ENCODE measurements at regions not wholly inside any gene's neighbourhood (a gene's known extent, or its start where the extent isn't known, plus 50 kb on each side); places are given as distances from the start of the nearest gene placed in this dataset.

GRCh38 chr4:144580430-144580829 lies 65.5 kb upstream of the HHIP start:
- H3K27ac Mint-ChIP-seq = no peak overlapping the region
- ATAC-seq (no peak), DNase-seq (ENCODE audit: low spot score in 2 of 2) (no peak)
- H3K36me3 Mint-ChIP-seq = no peaks in the 10 kb centered on the region
- H3K4me3 Mint-ChIP-seq = no peak overlapping the region
- no peaks in the 10 kb centered on the region for H3K4me1 Mint-ChIP-seq
- peaks cover 4% of the 10 kb centered on the region for H3K9me3 Mint-ChIP-seq

- H3K27ac Mint-ChIP-seq = no peak overlapping the region
- H3K4me1 Mint-ChIP-seq = no peaks in the 10 kb centered on the region
- DNase-seq (ENCODE audit: low spot score in 2 of 2) (no peak), ATAC-seq (no peak)
- H3K4me3 Mint-ChIP-seq = no peak overlapping the region
- no peaks in the 10 kb centered on the region for H3K36me3 Mint-ChIP-seq
- peaks cover 8% of the 10 kb centered on the region for H3K9me3 Mint-ChIP-seq
These were observed 63.7 kb upstream of the HHIP start for GRCh38 chr4:144582105-144582850.

- DNase-seq (ENCODE audit: low spot score in 2 of 2) = no peak
- no peak overlapping the region for H3K4me3 Mint-ChIP-seq
These were observed 63.0 kb upstream of the HHIP start for GRCh38 chr4:144582975-144583374.

GRCh38 chr4:144583658-144584057 lies 62.3 kb upstream of the HHIP start:
- no peaks in the 10 kb centered on the region for H3K36me3 Mint-ChIP-seq
- no peak overlapping the region for H3K27ac Mint-ChIP-seq
- H3K9me3 Mint-ChIP-seq = peaks cover 13% of the 10 kb centered on the region
- DNase-seq (ENCODE audit: low spot score in 2 of 2) (no peak), ATAC-seq (no peak)
- no peaks in the 10 kb centered on the region for H3K4me1 Mint-ChIP-seq
- H3K4me3 Mint-ChIP-seq = no peak overlapping the region

More at GRCh38 chr4:144582975-144583374, 63.0 kb upstream of the HHIP start:
- Mint-ChIP-seq H3K36me3 (no peaks in the 10 kb centered on the region), H3K9me3 (peaks cover 13% of the 10 kb centered on the region), H3K4me1 (no peaks in the 10 kb centered on the region), H3K27ac (no peak overlapping the region)
- ATAC-seq = no peak

GRCh38 chr4:144584428-144584827 lies 61.5 kb upstream of the HHIP start:
- Mint-ChIP-seq H3K4me3 (no peak overlapping the region), H3K27ac (no peak overlapping the region), H3K9me3 (peaks cover 13% of the 10 kb centered on the region), H3K36me3 (no peaks in the 10 kb centered on the region), H3K4me1 (no peaks in the 10 kb centered on the region)
- no peak for ATAC-seq
- no peak for DNase-seq (ENCODE audit: low spot score in 2 of 2)

GRCh38 chr4:144589512-144589911 lies 56.4 kb upstream of the HHIP start:
- no peaks in the 10 kb centered on the region for H3K36me3 Mint-ChIP-seq
- H3K9me3 Mint-ChIP-seq = peaks cover 9% of the 10 kb centered on the region
- DNase-seq (ENCODE audit: low spot score in 2 of 2) (no peak), ATAC-seq (no peak)
- H3K4me3 Mint-ChIP-seq = no peak overlapping the region
- no peaks in the 10 kb centered on the region for H3K4me1 Mint-ChIP-seq
- no peak overlapping the region for H3K27ac Mint-ChIP-seq

GRCh38 chr4:144590020-144590419 lies 55.9 kb upstream of the HHIP start:
- Mint-ChIP-seq H3K9me3 (peaks cover 9% of the 10 kb centered on the region), H3K27ac (no peak overlapping the region), H3K36me3 (no peaks in the 10 kb centered on the region), H3K4me1 (no peaks in the 10 kb centered on the region), H3K4me3 (no peak overlapping the region)
- DNase-seq (ENCODE audit: low spot score in 2 of 2) (no peak), ATAC-seq (no peak)

- no peak for DNase-seq (ENCODE audit: low spot score in 2 of 2)
- no peaks in the 10 kb centered on the region for H3K36me3 Mint-ChIP-seq
- no peak for ATAC-seq
- no peak overlapping the region for H3K27ac Mint-ChIP-seq
- H3K4me3 Mint-ChIP-seq = no peak overlapping the region
- no peaks in the 10 kb centered on the region for H3K4me1 Mint-ChIP-seq
- peaks cover 9% of the 10 kb centered on the region for H3K9me3 Mint-ChIP-seq
These were observed 54.6 kb upstream of the HHIP start for GRCh38 chr4:144591401-144591800.

GRCh38 chr4:144592264-144592663 lies 53.7 kb upstream of the HHIP start:
- ATAC-seq (no peak), DNase-seq (ENCODE audit: low spot score in 2 of 2) (no peak)
- Mint-ChIP-seq H3K27ac (no peak overlapping the region), H3K4me3 (no peak overlapping the region), H3K36me3 (no peaks in the 10 kb centered on the region), H3K9me3 (peaks cover 5% of the 10 kb centered on the region), H3K4me1 (no peaks in the 10 kb centered on the region)

GRCh38 chr4:144594471-144594986 lies 51.4 kb upstream of the HHIP start:
- no peak overlapping the region for H3K27ac Mint-ChIP-seq
- no peak overlapping the region for H3K4me3 Mint-ChIP-seq
- no peaks in the 10 kb centered on the region for H3K36me3 Mint-ChIP-seq
- no peaks in the 10 kb centered on the region for H3K4me1 Mint-ChIP-seq
- no peak for ATAC-seq
- no peak for DNase-seq (ENCODE audit: low spot score in 2 of 2)
- H3K9me3 Mint-ChIP-seq = no peaks in the 10 kb centered on the region

- Mint-ChIP-seq H3K4me1 (no peaks in the 10 kb centered on the region), H3K36me3 (no peaks in the 10 kb centered on the region), H3K4me3 (no peak overlapping the region), H3K27ac (no peak overlapping the region), H3K9me3 (no peaks in the 10 kb centered on the region)
- ATAC-seq (no peak), DNase-seq (ENCODE audit: low spot score in 2 of 2) (no peak)
These were observed 50.3 kb upstream of the HHIP start for GRCh38 chr4:144595681-144596080.

Measured in stimulated activated effector memory CD8-positive, alpha-beta T cell treated with anti-CD3 and anti-CD28 coated beads, Interleukin-12 subunit alpha, Interleukin-12 subunit beta, amount 100 ng/mL, for 72 hours (primary cell).